ENCODE measurements at regions not wholly inside any gene's neighbourhood (a gene's known extent, or its start where the extent isn't known, plus 50 kb on each side); places are given as distances from the start of the nearest gene placed in this dataset.

GRCh38 chrX:16445166-16445752 lies 204.7 kb upstream of the S100G start:
- peak; percentile 2 to 3 for DNase-seq (ENCODE audit: low read depth in 2 of 2)

GRCh38 chrX:16451334-16451733 lies 198.6 kb upstream of the S100G start:
- DNase-seq (ENCODE audit: low read depth in 2 of 2) = no peak

- DNase-seq (ENCODE audit: low read depth in 2 of 2) = no peak
Measured at GRCh38 chrX:16454926-16455325, 195.0 kb upstream of the S100G start.

GRCh38 chrX:16457239-16457638 lies 192.7 kb upstream of the S100G start:
- no peak for DNase-seq (ENCODE audit: low read depth in 2 of 2)

GRCh38 chrX:16458208-16458607 lies 191.8 kb upstream of the S100G start:
- DNase-seq (ENCODE audit: low read depth in 2 of 2) = no peak

DNA sequence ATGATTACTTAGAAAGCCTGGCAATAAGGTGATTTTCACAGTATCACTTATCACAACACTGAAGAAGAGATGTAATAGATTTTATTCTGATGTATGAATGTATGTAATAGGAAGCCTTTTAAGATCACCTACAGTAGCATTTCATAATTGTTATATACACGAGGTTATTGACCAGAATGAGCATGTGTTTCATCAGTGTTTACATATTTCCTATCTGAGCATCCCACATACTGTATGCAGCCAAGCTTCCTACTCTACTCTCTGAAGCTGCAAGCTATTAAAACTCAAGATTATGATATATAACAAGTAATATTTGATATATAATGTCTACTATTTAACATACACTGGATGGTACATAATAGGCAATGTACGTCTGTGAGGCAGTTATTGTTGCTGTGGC lies 190.9 kb upstream of the S100G start:
- DNase-seq (ENCODE audit: low read depth in 2 of 2) = no peak

- DNase-seq (ENCODE audit: low read depth in 2 of 2) = no peak
Measured at GRCh38 chrX:16461968-16462367, 188.0 kb upstream of the S100G start.

DNA sequence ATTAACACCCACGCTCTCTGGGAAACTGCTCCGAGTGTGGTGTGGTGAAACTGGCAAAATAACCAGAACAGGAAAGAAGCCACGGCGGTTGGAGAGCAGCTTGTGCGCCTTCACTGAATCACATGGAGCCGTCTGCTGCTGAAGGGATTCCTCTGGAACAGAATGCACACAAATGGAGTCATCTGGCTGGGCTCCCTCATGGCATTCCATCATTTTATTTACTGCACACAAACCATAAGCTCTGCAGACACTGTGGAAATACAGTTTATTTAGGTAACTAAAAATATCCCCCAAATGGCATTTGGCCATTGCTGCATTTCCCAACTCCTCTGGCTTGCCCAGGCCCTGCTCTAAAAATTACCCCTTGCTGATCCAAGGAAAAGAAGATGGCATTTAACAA lies 187.0 kb upstream of the S100G start:
- no peak for DNase-seq (ENCODE audit: low read depth in 2 of 2)

DNA sequence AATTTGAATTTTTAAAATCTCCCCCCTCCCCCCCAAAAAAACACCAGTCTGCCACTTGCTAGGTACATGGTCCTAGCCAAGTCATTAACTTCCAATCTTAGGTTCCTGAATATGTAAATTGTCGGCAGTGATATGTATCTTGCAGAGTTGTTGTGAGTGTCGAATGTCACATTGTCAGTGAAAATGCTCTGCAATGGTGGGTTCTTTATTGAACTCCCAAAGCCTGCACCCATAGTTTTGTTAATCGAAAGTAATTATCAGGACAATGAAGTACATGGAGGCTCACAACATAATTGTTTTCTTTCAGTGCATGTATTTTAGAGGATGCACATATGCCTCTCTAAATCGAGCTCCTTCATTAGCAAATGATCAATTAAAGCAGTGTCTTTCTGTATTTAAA lies 185.6 kb upstream of the S100G start:
- no peak for DNase-seq (ENCODE audit: low read depth in 2 of 2)

DNA sequence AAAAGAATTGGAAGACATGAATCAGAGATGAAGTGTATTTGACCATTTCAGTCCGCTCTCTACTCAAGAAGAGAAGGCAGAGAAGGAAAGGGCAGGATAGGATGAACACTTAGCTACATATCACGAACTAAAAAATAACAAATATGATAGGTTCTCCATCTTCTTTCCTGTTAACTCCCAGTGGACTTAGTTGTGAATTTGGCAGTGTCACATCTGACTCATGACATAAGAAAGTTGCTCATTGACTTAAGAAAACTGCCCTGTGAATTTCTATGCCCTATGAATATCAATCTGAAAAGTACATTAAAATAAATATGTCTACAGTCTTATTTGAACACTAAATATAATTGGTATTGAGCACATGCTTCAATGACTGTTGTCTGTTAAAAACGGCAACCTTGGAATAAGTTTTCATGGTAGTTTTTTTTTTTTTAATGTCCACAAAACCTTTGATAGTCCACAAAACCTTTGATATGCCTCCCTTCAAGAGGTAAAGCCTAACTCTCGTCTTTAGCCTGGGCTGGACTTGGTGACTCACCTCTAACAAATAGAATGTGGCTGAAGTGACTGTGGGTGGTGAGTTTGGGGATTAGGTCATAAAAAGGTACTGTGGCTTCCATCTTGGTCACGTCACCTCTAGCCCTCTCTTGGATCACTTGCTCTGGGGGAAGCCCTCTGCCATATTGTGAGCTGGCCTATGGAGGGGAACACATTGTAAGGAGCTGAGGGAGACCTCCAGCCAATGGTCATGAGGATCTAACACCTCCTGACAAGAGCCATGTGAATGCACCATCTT lies 184.7 kb upstream of the S100G start:
- no peak for DNase-seq (ENCODE audit: low read depth in 2 of 2)

- no peak for DNase-seq (ENCODE audit: low read depth in 2 of 2)
Measured at GRCh38 chrX:16466640-16467432, 183.1 kb upstream of the S100G start.

DNA sequence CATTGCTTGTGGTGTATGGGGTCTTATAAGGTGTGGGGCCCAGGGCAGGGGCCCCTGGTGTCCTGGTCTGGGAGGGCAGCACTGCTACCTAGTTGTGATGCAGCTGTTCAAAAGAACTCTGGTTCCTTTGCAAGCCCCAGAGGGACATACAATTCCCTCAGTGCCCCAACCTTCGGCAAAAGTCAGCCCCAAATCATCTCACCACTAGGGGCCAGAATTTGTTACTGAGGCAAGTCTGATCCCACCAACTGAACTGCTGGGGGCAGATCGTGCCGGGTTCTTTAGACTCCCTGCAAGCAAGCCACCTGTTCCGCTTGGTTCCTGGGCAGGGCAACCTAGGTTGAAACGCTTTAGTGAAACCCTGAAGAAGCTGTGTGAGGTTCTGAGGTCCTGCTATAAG lies 180.1 kb upstream of the S100G start:
- no peak for DNase-seq (ENCODE audit: low read depth in 2 of 2)

DNA sequence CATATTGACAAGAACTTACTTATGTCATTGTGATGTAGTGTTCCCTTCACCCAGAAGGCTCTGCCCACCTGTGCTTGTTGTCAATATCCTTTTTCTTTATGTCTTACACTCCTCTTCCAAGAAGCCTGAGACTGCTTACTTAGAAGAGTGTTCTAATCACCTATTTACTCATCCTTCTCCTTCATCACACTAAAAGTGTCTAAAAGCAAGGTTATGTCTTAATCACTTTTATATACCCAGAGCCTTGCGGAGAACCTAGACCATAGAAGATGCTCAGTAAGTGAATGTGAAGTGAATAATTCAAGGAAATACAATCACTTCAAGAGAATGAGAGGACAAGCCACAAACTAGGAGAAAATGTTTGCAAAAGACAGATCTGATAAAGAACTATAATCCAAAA lies 177.6 kb upstream of the S100G start:
- DNase-seq (ENCODE audit: low read depth in 2 of 2) = no peak

DNA sequence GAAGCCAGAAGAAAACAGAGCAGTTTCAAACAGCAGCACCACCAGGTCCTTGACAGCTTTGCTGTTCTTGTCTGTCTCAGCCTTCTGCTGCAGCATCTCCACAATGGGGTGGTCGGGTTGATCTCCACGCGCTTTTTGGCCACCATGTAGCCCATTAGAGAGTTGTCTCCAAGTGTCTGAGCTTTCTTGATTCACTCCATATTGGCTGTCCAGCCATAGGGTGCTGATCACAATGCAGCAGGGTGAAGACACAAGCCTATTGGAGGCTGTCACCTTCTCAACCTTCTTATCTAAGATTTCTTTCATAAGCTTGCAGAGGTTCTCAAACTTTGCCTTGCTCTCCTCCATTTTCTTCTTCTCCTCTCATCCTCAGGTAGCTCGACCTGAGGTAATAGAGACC lies 175.4 kb upstream of the S100G start:
- no peak for DNase-seq (ENCODE audit: low read depth in 2 of 2)

GRCh38 chrX:16476009-16476408 lies 173.9 kb upstream of the S100G start:
- no peak for DNase-seq (ENCODE audit: low read depth in 2 of 2)

DNA sequence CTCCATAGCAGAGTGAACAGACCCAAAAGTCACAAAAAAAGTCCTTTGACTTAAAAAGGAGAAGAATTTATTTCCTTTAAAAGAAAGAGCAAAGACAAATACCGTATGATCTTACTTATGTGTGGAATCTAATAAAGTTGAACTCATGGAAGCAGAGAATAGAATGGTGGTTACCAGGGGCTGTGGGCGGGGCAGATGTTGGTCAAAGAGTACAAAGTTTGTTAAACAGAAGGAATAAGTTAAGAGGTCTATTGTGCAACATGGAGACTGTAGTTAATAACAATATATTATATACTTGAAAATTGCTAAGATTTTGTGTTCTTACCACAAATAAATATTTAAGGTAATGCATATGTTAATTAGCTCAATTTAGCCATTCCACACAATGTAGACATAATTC lies 173.3 kb upstream of the S100G start:
- DNase-seq (ENCODE audit: low read depth in 2 of 2) = no peak

DNA sequence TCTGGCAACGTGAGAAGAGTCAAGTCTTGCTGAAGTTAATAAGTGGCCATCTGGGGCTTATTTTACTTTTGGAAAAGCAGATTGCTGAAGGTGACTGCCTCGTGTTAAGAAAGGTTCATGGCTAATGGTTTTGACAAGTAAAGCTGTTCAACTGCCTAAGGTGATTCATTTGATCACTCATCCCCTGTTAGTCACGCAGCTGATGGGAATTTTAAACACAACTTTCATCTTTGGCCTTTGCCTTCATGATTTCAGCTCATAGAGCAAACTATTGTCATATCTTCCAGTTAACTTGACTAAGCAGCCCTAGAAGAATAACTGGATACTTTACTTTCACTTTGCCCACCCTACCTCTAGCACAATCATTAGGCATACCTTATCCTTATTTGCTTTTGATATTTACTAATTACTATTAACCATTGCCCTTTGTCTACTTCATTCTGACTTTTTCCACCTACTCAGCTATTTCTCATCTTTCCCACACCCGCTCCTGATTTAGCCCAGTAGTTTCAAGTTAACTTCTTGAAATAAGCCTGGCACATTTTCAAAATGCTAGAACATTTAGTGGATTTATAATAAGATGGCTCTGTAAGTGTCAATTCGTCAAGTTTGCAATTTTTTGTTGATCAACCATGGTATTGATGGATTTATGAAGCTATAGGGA lies 170.6 kb upstream of the S100G start:
- no peak for DNase-seq (ENCODE audit: low read depth in 2 of 2)

- no peak for DNase-seq (ENCODE audit: low read depth in 2 of 2)
Measured at GRCh38 chrX:16480049-16480448, 169.9 kb upstream of the S100G start.

DNA sequence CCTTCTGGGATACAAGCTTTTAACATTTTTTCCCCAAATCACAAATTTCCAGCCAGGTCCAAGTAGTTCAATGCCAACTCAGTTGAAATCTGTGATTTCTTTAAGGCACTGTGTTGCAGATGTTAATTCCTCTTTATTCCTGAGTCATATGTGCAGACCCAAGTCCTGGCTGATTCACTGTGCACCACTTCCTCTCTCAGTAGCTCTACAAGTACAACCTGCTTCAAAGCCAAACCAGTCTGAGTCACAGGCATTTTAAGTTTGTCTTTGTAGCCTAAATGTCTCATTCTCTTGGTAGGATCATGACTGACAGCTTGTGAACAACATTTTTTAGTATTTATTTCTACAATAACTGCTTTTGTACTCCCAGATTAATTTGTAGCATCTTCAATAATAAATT lies 165.6 kb upstream of the S100G start:
- DNase-seq (ENCODE audit: low read depth in 2 of 2) = peak; percentile 2 to 11

DNA sequence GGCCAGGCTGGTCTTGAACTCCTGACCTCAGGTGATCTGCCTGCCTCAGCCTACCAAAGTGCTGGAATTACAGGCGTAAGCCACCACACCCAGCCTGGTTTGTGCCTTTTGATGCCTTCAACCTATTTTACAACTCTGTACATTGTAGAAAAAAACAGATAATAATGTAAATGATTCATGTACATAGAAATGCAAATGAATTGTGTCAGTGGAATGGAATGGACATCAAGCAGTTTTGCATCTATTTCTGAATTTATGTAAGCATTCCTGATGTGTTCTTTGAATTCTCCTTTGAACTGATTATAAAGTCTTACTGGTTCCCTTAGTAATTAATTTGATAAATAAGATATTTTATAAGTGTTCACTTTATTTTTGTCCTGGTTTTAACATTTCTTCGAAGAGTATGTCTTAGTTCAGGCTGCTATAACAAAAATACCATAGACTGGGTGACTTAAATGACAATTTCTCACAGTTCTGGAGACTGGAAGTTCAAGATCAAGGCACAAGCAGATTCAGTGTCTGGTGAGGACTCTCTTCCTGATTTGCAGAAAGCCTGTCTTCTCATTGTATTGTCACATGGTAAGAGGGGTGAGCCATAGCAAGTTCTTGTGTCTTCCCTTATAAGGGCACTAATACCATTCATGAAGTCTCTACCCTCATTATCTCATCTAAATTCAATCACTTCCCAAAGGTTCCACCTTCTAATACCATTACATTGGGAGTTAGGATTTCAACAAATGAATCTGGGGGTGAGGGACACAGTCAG lies 162.2 kb upstream of the S100G start:
- DNase-seq (ENCODE audit: low read depth in 2 of 2) = no peak

DNA sequence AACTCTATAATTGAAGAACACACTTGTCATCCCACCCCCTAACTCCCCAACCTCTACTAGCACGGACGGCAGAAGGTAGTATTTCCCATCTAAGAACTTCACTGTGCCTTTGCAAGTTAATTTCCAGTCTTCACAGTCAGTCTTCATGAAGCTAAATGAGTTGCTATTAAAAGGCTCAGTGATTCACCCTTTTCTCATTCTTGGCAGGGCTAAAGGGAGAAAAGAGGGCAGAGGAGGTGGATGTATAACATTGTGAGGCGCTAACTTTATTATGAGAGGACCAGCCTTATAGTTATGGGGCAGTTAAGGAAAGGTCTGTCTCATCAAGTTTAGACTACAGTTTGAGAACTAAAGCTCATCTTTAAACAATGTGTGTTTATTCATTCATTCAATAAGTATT lies 161.0 kb upstream of the S100G start:
- DNase-seq (ENCODE audit: low read depth in 2 of 2) = no peak

GRCh38 chrX:16491461-16491860 lies 158.5 kb upstream of the S100G start:
- no peak for DNase-seq (ENCODE audit: low read depth in 2 of 2)
